NB4 (cell line): ENCODE measurements at regions not wholly inside any gene's neighbourhood (a gene's known extent, or its start where the extent isn't known, plus 50 kb on each side); places are given as distances from the start of the nearest gene placed in this dataset.

Experiments used
- CTCF ChIP-seq: IDR thresholded peaks from one replicate; pipeline ENCODE4 v1.5.1; 2012; ENCODE audit warnings: low read depth, low read length
- MAX ChIP-seq: IDR thresholded peaks from 2 replicates; pipeline ENCODE4 v1.6.1; 2011; ENCODE audit warnings: low read depth, low read length
- MYC ChIP-seq: IDR thresholded peaks from 2 replicates; pipeline ENCODE4 v1.6.1; 2011; ENCODE audit warnings: low read depth, low read length
- POLR2A ChIP-seq: IDR thresholded peaks from 2 replicates; pipeline ENCODE4 v1.6.1; 2011; ENCODE audit warnings: mild to moderate bottlenecking; ENCODE audit not compliant: insufficient read length; ENCODE audit errors: extremely low read depth

GRCh38 chr7:110609336-110609735 lies 481.6 kb upstream of the LRRN3 start:
- no peak for TF ChIP-seq CTCF
- TF ChIP-seq POLR2A = no peak
- no peak for TF ChIP-seq MYC
- TF ChIP-seq MAX = no peak
